GM21737 (cell line): ENCODE measurements at regions not wholly inside any gene's neighbourhood (a gene's known extent, or its start where the extent isn't known, plus 50 kb on each side); places are given as distances from the start of the nearest gene placed in this dataset.
"Not testable (repeated sequence)": the region's sequence is repeated elsewhere in the genome, so short reads cannot be mapped to it uniquely, and the experiment has no call there.

Source experiments
- ATAC-seq: cut with Tn5 transposase; IDR thresholded peaks from one replicate; pipeline ENCODE4 v1.9.1; 2021; ENCODE audit warnings: mild to moderate bottlenecking, moderate library complexity; ENCODE audit not compliant: unreplicated experiment

- ATAC-seq: no peak
Measured at GRCh38 chr13:99677116-99677951, 176.1 kb downstream of the TM9SF2 start.

GRCh38 chr13:99671746-99672145 is 170.5 kb downstream of the TM9SF2 start:
- ATAC-seq: no peak

DNA sequence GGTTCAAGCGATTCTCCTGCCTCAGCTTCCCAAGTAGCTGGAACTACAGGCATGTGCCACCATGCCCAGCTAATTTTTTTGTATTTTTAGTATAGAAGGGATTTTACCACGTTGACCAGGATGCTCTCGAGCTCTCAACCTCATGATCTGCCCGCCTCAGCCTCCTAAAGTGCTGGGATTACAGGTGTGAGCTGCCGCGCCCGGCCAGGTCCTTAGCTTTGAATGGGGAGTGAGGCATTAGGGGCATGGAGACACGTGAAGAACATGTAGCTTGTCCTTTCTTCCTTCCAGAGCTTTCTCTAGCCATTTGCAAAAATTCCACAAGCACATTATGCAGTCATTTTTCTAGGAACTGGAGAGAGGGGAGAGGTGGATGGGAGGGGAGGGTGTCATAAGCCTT is 167.8 kb downstream of the TM9SF2 start:
- not testable (repeated sequence) for ATAC-seq

DNA sequence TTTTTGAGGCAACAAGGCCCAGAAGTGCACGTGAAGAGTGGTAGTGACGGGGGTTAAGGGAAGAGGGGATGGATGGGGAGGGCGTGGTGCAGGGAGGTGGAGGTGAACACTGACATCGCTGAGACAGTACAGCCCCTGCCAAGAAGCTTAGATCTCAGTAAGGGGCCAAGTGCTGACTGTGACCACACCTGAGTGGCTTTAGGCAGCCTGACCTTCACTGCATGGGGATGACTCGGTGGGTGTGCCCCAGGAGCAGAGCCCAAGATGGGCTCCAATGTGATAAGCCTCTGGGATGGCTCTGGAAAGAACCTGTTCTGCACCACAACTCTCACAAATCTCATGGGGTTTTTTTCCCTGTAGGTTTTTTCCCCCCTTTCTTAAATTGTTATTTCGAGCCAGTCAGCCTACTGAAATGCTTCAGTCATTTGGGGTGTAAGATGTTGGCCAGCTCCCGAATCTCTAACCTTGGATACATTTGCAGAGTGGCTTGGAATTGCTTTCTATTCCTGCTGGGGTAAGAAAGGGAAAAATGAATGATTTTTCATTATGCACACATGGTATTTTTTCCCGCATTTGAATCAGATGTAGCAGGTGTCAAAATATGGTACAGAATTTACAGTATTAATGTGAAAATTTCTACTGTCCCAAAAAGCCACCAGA is 165.0 kb downstream of the TM9SF2 start:
- ATAC-seq: no peak

DNA sequence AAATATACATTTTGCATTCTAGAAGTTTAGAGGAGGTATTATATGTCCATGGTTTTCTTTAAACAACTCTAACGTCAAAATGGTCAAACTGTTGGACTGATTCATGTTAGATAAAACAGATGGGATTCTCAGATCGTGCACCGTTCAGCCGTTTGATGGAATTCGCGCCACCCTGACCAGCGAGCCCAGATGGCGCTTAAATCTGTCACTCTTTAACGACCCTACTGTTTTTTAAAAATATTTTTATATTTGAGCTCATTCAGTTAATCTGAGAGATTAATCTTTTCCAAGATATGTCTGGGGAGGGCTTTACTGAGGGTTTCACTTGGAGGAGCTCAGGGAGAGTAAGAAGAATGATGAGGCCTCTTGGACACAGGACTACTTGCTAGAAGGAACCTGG is 164.4 kb downstream of the TM9SF2 start:
- no peak for ATAC-seq

DNA sequence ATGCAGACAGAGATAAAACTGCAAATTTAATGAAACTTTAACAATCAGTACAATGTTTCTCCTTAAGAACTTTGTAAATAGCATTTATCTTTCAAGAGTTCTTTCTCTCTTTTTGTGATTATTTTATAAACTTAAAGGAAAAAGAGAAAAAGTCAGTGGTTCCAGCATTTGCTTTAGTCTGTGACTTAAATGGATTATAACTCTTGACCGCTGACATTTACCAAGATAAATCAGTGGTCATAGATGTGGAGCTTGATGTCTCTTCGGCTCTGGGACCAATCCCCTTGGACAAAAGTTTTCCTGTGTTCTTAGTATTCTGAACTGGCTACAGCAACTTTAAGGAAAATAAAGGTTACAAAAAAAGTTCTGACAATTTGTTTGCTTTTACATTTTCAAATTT is 162.6 kb downstream of the TM9SF2 start:
- no peak for ATAC-seq

DNA sequence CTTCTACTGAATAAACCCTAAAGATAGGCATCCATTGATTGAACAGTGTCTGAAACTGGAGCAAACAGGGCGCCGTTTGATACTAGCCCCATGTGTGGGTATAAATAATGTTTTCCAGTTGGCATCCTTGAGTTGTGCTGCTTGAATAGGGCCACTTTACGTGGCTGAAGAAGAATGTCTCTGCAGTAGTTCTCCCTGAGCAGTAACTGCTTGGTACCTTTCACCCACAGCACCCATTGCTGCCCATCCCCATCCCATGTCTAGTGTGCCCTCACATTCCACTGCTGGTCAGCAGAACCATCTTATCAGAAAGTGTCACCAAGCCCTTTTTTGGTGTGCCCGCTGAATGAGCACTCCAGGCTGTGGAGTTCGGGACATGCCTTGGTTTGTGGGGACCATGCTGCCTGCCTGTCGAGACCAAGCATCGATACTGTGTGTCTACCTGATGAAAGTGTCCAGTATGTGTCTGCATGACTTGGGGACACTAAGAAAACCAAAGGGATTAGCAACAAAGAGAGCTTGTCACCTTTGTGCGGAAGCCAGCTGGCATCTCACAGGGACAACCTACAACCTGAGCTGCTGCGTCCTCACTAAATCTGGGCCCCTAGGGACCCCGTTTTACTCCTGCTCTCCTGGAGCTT is 162.0 kb downstream of the TM9SF2 start:
- ATAC-seq: no peak

- no peak for ATAC-seq
Measured at GRCh38 chr13:99662678-99663077, 161.4 kb downstream of the TM9SF2 start.

- no peak for ATAC-seq
Measured at GRCh38 chr13:99661791-99662190, 160.5 kb downstream of the TM9SF2 start.

- ATAC-seq: no peak
Measured at GRCh38 chr13:99659866-99660554, 158.7 kb downstream of the TM9SF2 start.

DNA sequence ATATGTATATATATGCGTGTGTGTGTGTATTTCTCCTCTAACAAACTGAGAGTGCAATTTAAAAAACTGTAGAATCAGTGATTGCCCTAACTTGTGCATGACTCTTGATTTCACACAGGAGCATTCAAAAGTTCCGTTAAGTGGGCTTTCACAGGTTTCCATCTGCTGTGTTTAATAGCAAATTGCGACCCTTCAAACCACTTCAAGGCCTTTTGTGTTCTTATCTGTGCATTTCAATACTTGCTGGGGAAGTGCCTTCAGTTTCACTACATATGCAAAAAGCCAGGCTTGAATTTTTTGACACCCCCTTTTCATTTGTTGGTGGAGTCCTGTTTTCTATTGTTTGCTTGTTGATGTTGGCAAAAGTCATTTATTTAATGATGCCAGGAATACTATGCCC is 158.0 kb downstream of the TM9SF2 start:
- no peak for ATAC-seq

DNA sequence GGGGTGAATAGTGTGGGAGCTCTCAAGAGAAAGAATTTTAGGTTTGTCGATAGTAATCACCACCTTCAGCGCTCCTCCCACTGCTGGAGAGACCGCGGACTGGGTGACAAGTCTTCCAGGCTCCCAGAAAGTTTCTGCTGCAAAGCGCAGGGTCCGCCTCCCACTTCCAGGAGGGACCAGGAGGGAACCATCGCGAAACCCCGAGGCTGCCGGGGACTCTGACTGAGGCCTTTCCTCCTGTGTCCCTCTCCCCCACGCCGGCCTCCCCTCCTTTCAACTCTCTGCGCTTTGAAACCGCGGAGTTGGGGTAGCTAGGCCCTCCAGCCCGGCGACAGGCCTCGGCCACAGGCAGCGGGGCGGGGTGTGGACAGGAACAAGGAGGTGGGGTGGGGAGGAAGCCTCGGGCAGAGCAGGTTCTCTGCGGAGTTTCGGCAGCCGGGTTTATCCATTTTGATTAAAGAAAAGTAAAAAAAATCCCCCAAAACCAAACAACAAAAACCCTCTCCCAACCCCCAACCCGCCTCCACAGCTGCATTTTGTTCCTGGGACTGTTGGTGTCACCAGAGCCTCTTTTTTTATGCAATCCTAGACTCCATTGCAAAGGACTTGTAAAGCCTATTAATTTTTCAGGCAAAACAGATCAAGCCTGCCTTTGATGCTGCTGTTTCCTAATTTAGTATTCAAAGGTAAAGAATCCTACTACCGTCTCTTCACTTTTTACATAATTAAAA is 157.2 kb downstream of the TM9SF2 start:
- ATAC-seq: peak; percentile 54

- peak; percentile 26 for ATAC-seq
Measured at GRCh38 chr13:99657848-99658260, 156.6 kb downstream of the TM9SF2 start.

DNA sequence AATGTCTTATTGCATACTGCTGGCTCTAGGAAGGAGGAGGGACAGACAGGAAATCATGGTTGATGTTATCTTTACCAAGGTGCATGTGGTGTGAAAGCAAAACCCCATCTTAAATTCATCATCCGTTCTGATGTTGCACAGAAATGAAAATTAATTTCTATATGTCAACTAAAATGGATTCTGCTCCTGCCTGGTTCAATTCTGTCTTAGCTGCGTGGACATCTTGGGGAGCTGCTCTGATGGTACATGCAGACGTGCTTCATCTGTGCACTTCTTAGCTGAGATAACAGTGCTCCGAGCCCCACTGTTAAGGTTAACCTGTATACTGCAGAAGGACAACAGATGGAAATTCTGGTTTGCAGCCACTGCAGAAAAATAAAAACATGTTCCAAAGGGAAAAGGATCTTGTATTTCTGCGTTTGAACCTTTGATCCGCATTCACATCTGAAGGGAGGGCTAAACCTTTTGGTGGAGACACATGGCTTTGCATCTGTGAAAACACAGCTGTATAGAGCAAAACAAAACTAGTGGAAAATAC is 155.6 kb downstream of the TM9SF2 start:
- ATAC-seq: no peak

DNA sequence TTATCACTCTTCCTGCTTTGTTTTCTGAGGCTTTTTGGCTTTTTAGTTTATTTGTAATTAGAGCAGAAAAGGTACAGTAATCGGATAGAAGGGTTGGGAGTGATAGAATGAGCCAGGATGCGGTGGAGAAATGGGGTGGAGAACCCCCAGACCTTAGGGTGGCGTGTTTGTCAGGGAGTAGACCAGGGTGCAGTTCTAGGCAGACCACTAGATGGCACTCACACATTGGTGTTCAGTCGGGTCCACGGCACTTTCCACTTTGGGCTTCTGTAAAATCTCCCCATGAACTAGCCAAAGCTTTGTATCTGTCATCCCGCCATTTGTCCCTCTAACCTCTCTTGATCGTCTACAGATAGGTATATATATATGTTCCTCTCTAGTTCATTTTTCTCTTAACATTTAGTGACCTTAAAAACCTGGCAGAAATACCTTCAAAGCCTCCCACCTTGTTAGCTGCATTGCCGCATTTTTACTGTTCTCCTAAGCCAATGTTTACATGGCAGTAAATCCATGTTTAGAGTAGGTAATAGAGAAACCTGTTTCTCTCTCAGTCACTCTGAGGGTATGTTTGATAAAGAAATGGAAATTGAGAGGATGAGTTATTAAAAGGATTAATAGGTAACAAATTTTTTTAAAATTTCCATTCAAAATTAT is 154.9 kb downstream of the TM9SF2 start:
- ATAC-seq: peak; percentile 59

DNA sequence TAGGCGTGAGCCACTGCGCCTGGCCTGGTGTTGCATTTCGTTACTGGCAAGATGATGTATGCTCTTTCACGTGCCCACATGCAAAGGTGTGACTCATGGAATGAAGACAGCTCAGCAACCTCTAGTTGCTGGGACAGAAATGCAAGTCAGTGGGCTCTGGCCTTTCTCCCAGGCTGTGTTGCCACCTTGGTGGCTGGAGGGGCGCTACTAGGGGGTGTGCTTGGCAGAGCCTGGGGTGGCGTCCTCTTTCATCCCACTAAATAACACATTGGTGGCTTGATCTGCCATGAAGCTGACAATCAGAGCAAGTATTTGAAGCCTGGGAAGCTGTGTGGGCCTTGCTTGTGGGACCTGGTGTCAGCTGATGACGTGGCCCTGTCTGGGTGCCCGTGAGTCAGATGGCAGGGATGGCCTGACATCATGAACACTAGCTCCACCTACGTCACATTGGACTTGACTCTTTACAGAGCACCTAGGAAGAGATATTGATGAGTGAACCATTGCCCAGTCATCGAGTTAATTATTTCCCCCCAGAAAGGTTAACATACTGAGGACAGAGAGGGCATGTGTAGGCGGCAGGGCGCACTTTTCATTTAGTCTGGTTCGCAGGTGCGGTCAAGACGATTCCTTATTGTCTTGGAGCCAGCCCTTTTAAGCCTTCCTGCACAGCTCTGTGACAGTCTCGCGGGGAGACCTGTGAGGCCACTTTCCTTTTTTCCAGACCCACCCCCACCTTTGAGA is 154.2 kb downstream of the TM9SF2 start:
- ATAC-seq: no peak

- no peak for ATAC-seq
Measured at GRCh38 chr13:99654076-99654475, 152.8 kb downstream of the TM9SF2 start.

DNA sequence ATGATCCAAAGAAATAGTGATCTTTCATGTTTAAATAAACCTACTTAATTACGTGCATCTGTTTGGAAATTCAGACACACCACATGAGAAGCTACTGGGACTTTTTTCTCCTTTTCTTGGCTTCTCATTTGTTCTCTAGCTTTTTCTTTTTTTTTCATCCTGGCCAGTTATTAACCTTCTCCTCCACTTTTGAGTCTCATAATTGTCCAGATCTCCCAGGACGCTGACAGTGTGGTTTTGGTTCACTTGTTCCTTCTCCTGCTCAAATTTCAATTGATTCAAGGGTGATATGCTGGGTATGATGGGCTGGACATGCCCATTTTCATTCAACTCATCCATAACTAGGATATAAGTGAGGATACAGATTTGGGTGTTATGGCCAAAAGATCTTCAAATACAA is 152.3 kb downstream of the TM9SF2 start:
- ATAC-seq: no peak

GRCh38 chr13:99652901-99653300 is 151.6 kb downstream of the TM9SF2 start:
- ATAC-seq: no peak
